ENCODE measurements at regions not wholly inside any gene's neighbourhood (a gene's known extent, or its start where the extent isn't known, plus 50 kb on each side); places are given as distances from the start of the nearest gene placed in this dataset.

DNA sequence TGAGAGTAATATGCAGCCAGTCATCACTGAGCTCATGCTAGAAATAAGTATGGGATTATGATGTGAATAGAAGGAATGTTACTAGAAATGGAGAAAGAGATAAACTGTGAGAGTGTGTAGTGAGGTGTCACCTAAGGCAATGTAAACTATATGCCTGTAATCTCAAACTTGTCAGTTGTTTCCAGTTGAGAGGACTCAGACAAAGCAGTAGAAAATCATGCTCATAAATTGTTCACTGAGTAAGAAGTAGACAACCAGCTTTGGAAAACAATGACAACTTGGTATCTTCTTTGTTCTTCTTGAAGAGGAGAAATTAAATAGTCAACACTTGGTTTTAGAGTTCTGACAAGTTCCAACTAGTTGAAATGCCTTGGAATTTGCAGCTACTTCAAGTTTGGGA, 148.5 kb upstream of the OR4E1 start:
- Histone ChIP-seq H3K4me3 (replicated peaks in 1 of 3; ENCODE audit: insufficient read depth in 1 of 3, low read depth in 2 of 3, low read length in 3 of 3) (no peak overlapping the region), H3K9me3 (ENCODE audit: low read length) (peaks cover 7% of the 10 kb centered on the region), H3K4me2 (ENCODE audit: low read depth, low read length) (no peak overlapping the region), H3K27me3 (ENCODE audit: control insufficient read depth in 1 of 2, insufficient read depth in 2 of 2, low read length in 2 of 2) (no peaks in the 10 kb centered on the region), H3K36me3 (replicated peaks in 1 of 2; ENCODE audit: control insufficient read depth in 1 of 2, insufficient read depth in 2 of 2, low read length in 2 of 2) (no peaks in the 10 kb centered on the region), H4K20me1 (ENCODE audit: insufficient read depth, low read length) (no peaks in the 10 kb centered on the region), H2AFZ (ENCODE audit: low read length) (no peak overlapping the region), H3K79me2 (ENCODE audit: insufficient read depth, low read length) (no peaks in the 10 kb centered on the region), H3K9ac (ENCODE audit: insufficient read depth, low read depth, low read length) (no peak overlapping the region), H3K4me1 (ENCODE audit: insufficient read depth, low read length) (no peaks in the 10 kb centered on the region), H3K27ac (ENCODE audit: extremely low read length, insufficient read depth, low read length) (no peak overlapping the region)
- ChIA-PET CTCF (ENCODE audit: low intra/inter-chr PET ratio, low total read pairs) (no interaction called here), POLR2A (no interaction called here)
- DNase-seq (ENCODE audit: low spot score) = no peak
- ATAC-seq = no peak
- FAIRE-seq = no peak
- TF ChIP-seq, protein P1, sequence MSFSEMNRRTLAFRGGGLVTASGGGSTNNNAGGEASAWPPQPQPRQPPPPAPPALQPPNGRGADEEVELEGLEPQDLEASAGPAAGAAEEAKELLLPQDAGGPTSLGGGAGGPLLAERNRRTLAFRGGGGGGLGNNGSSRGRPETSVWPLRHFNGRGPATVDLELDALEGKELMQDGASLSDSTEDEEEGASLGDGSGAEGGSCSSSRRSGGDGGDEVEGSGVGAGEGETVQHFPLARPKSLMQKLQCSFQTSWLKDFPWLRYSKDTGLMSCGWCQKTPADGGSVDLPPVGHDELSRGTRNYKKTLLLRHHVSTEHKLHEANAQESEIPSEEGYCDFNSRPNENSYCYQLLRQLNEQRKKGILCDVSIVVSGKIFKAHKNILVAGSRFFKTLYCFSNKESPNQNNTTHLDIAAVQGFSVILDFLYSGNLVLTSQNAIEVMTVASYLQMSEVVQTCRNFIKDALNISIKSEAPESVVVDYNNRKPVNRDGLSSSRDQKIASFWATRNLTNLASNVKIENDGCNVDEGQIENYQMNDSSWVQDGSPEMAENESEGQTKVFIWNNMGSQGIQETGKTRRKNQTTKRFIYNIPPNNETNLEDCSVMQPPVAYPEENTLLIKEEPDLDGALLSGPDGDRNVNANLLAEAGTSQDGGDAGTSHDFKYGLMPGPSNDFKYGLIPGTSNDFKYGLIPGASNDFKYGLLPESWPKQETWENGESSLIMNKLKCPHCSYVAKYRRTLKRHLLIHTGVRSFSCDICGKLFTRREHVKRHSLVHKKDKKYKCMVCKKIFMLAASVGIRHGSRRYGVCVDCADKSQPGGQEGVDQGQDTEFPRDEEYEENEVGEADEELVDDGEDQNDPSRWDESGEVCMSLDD (CRISPR knock-in tag; IDR thresholded peaks at IDR 0.05; ENCODE audit: borderline replicate concordance) = no peak
- TF ChIP-seq GABPB1 (CRISPR knock-in tag; IDR thresholded peaks at IDR 0.05) (no peak), CBX2 (IDR thresholded peaks at IDR 0.05; ENCODE audit: low read depth, low read length) (no peak), CBX2 (CRISPR knock-in tag; IDR thresholded peaks at IDR 0.05; ENCODE audit: low read depth) (no peak)
- BruUV-seq (replicated peaks) = no TSS peak
- in situ Hi-C loops (cut with HindIII; ENCODE audit: extremely low pct_ligation_motif_present, low pct_unique_long_range_greater_than_20kb) = no loop called here
- intact Hi-C loops (cut with micrococcal nuclease; ENCODE audit: unreplicated experiment) = no loop called here

DNA sequence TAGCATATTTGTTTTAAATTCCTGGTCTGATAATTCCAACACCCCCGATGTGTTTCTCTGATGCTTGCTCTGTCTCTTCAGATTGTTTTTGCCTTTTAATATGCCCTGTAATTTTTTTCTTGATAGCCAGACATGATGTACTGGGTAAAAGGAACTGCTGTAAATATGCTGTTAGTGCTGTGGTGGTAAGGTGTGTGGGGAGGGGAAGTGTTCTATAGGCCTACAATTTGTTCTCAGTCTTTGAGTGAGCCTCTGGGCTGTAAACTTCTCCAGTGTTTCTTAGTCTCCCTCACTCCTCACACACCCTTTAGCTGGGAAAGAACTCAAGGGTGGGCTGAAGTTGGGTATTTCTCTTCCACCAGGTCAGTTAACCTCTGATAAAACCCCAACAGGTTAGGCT, 147.0 kb upstream of the OR4E1 start:
- Histone ChIP-seq H3K36me3 (replicated peaks in 1 of 2; ENCODE audit: control insufficient read depth in 1 of 2, insufficient read depth in 2 of 2, low read length in 2 of 2) (no peaks in the 10 kb centered on the region), H3K4me2 (ENCODE audit: low read depth, low read length) (no peak overlapping the region), H3K4me3 (replicated peaks in 1 of 3; ENCODE audit: insufficient read depth in 1 of 3, low read depth in 2 of 3, low read length in 3 of 3) (no peak overlapping the region), H3K4me1 (ENCODE audit: insufficient read depth, low read length) (no peaks in the 10 kb centered on the region), H3K9me3 (ENCODE audit: low read length) (peaks cover 20% of the 10 kb centered on the region), H4K20me1 (ENCODE audit: insufficient read depth, low read length) (no peaks in the 10 kb centered on the region), H3K27ac (ENCODE audit: extremely low read length, insufficient read depth, low read length) (no peak overlapping the region), H3K79me2 (ENCODE audit: insufficient read depth, low read length) (no peaks in the 10 kb centered on the region), H2AFZ (ENCODE audit: low read length) (no peak overlapping the region), H3K9ac (ENCODE audit: insufficient read depth, low read depth, low read length) (no peak overlapping the region), H3K27me3 (ENCODE audit: control insufficient read depth in 1 of 2, insufficient read depth in 2 of 2, low read length in 2 of 2) (no peaks in the 10 kb centered on the region)
- DNase-seq (ENCODE audit: low spot score) = no peak
- in situ Hi-C loops (cut with HindIII; ENCODE audit: extremely low pct_ligation_motif_present, low pct_unique_long_range_greater_than_20kb) = no loop called here
- no TSS peak for BruUV-seq (replicated peaks)
- intact Hi-C loops (cut with micrococcal nuclease; ENCODE audit: unreplicated experiment) = no loop called here
- CTCF ChIA-PET (ENCODE audit: low intra/inter-chr PET ratio, low total read pairs) = no interaction called here
- WGBS (ENCODE audit: low lambda C conversion rate) = 1% methylated on average over 1 of the region's 1 CpG
- FAIRE-seq = no peak
- ATAC-seq = no peak
- POLR2A ChIA-PET = no interaction called here
- no peak for TF ChIP-seq ZNF101 (CRISPR knock-in tag; IDR thresholded peaks at IDR 0.05; ENCODE audit: borderline replicate concordance, low read depth)
- TF ChIP-seq, protein P2, sequence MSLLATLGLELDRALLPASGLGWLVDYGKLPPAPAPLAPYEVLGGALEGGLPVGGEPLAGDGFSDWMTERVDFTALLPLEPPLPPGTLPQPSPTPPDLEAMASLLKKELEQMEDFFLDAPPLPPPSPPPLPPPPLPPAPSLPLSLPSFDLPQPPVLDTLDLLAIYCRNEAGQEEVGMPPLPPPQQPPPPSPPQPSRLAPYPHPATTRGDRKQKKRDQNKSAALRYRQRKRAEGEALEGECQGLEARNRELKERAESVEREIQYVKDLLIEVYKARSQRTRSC (CRISPR knock-in tag; IDR thresholded peaks at IDR 0.05; ENCODE audit: low read depth) = no peak
- no peak for TF ChIP-seq AHR (CRISPR knock-in tag; IDR thresholded peaks at IDR 0.05)
- TF ChIP-seq, protein P3, sequence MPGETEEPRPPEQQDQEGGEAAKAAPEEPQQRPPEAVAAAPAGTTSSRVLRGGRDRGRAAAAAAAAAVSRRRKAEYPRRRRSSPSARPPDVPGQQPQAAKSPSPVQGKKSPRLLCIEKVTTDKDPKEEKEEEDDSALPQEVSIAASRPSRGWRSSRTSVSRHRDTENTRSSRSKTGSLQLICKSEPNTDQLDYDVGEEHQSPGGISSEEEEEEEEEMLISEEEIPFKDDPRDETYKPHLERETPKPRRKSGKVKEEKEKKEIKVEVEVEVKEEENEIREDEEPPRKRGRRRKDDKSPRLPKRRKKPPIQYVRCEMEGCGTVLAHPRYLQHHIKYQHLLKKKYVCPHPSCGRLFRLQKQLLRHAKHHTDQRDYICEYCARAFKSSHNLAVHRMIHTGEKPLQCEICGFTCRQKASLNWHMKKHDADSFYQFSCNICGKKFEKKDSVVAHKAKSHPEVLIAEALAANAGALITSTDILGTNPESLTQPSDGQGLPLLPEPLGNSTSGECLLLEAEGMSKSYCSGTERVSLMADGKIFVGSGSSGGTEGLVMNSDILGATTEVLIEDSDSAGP (CRISPR knock-in tag; IDR thresholded peaks at IDR 0.05; ENCODE audit: borderline replicate concordance) = no peak
- TF ChIP-seq, protein P4, sequence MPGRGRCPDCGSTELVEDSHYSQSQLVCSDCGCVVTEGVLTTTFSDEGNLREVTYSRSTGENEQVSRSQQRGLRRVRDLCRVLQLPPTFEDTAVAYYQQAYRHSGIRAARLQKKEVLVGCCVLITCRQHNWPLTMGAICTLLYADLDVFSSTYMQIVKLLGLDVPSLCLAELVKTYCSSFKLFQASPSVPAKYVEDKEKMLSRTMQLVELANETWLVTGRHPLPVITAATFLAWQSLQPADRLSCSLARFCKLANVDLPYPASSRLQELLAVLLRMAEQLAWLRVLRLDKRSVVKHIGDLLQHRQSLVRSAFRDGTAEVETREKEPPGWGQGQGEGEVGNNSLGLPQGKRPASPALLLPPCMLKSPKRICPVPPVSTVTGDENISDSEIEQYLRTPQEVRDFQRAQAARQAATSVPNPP (CRISPR knock-in tag; IDR thresholded peaks at IDR 0.05) = no peak
- TF ChIP-seq ZNF367 (CRISPR knock-in tag; IDR thresholded peaks at IDR 0.05; ENCODE audit: borderline replicate concordance) = no peak
- TF ChIP-seq CEBPB (IDR thresholded peaks at IDR 0.05; ENCODE audit: borderline replicate concordance, low read depth, low read length) = no peak
- TF ChIP-seq ZNF792 (CRISPR knock-in tag; IDR thresholded peaks at IDR 0.05) = no peak
- TF ChIP-seq TAF1 (CRISPR knock-in tag; IDR thresholded peaks at IDR 0.05) = no peak

Measured in HepG2 (cell line).